ENCODE measurements at regions not wholly inside any gene's neighbourhood (a gene's known extent, or its start where the extent isn't known, plus 50 kb on each side); places are given as distances from the start of the nearest gene placed in this dataset.

DNA sequence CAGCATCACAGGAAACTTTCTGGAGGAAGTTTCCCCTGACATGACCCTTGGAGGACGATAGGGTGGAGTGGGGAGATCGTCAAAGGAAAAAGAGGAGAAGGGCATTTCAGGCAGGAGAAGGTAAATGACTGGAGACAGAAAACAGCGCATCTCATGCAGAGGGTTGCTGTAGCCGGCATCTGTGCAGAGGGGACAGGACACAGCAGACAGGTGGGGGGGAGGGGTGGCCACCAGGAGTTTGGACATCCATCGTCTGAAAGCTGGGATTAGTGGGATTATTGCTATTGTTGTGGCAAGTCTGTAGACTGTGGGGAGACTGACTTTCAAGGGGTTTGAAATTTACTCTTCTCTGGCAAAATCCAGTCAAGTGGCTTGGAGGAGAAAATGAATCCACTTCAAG is 463.9 kb downstream of the OMA1 start:
- TF ChIP-seq POLR2A (IDR thresholded peaks at IDR 0.05): no peak
- TF ChIP-seq, protein P1, sequence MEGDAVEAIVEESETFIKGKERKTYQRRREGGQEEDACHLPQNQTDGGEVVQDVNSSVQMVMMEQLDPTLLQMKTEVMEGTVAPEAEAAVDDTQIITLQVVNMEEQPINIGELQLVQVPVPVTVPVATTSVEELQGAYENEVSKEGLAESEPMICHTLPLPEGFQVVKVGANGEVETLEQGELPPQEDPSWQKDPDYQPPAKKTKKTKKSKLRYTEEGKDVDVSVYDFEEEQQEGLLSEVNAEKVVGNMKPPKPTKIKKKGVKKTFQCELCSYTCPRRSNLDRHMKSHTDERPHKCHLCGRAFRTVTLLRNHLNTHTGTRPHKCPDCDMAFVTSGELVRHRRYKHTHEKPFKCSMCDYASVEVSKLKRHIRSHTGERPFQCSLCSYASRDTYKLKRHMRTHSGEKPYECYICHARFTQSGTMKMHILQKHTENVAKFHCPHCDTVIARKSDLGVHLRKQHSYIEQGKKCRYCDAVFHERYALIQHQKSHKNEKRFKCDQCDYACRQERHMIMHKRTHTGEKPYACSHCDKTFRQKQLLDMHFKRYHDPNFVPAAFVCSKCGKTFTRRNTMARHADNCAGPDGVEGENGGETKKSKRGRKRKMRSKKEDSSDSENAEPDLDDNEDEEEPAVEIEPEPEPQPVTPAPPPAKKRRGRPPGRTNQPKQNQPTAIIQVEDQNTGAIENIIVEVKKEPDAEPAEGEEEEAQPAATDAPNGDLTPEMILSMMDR (IDR thresholded peaks at IDR 0.05): no peak
